T-helper 17 cell (primary cell): ENCODE measurements at regions not wholly inside any gene's neighbourhood (a gene's known extent, or its start where the extent isn't known, plus 50 kb on each side); places are given as distances from the start of the nearest gene placed in this dataset.

Experiments
- ATAC-seq: fragments of 150-1000 bp; cut with Tn5 transposase; 2 replicates; pipeline ENCODE4 v1.10.0; 2021; ENCODE audit warnings: mild to moderate bottlenecking, moderate library complexity
- DNase-seq, 3 donors: peaks; one replicate each; pipeline versions ENCODE4 v3.0.0 to v3.0.0-alpha.2; 2020 to 2021
- H3K9me3 ChIP-seq: one replicate; pipeline ENCODE4 v1.7.0; 2013; ENCODE audit warnings: low read length, mild to moderate bottlenecking; ENCODE audit not compliant: control insufficient read depth, poor library complexity, severe bottlenecking
- H3K27ac Mint-ChIP-seq: one replicate; pipeline ENCODE4 v1.8.0; 2022; ENCODE audit warnings: mild to moderate bottlenecking, moderate library complexity, mixed read lengths
- H3K27me3 Mint-ChIP-seq: one replicate; pipeline ENCODE4 v1.8.0; 2022; ENCODE audit warnings: mixed read lengths
- H3K36me3 Mint-ChIP-seq: one replicate; pipeline ENCODE4 v1.8.0; 2022; ENCODE audit warnings: low read depth, mixed read lengths
- H3K4me1 Mint-ChIP-seq: one replicate; pipeline ENCODE4 v1.8.0; 2022; ENCODE audit warnings: mild to moderate bottlenecking, mixed read lengths
- H3K4me3 Mint-ChIP-seq: one replicate; pipeline ENCODE4 v1.8.0; 2022; ENCODE audit warnings: mild to moderate bottlenecking, moderate library complexity, mixed read lengths

DNA sequence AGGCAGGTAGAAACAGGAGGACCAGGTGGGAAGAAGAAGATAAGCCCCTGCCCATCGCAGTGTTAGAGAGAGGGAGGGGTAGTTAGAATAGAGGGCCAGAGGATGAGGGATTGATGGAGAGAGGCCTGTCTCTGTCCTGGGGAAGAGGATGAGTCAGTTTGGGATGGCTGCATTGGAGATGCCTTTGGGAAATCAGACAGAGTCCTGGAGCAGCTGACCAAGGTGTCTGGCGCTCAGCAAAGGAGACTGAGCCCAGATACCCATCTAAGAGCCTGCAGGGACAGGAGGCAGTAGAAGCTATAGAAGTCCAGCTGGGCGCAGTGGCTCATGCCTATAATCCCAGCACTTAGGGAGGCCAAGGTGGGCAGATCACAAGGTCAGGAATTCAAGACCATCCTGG lies 177.8 kb upstream of the HAAO start:
- Mint-ChIP-seq H3K4me3 (no peak overlapping the region), H3K27ac (no peak overlapping the region), H3K27me3 (peaks cover 13% of the 10 kb centered on the region), H3K36me3 (no peaks in the 10 kb centered on the region), H3K4me1 (peaks cover 8% of the 10 kb centered on the region)
- DNase-seq (no peak), ATAC-seq (no peak)
- H3K9me3 ChIP-seq, result no peaks in the 10 kb centered on the region

DNA sequence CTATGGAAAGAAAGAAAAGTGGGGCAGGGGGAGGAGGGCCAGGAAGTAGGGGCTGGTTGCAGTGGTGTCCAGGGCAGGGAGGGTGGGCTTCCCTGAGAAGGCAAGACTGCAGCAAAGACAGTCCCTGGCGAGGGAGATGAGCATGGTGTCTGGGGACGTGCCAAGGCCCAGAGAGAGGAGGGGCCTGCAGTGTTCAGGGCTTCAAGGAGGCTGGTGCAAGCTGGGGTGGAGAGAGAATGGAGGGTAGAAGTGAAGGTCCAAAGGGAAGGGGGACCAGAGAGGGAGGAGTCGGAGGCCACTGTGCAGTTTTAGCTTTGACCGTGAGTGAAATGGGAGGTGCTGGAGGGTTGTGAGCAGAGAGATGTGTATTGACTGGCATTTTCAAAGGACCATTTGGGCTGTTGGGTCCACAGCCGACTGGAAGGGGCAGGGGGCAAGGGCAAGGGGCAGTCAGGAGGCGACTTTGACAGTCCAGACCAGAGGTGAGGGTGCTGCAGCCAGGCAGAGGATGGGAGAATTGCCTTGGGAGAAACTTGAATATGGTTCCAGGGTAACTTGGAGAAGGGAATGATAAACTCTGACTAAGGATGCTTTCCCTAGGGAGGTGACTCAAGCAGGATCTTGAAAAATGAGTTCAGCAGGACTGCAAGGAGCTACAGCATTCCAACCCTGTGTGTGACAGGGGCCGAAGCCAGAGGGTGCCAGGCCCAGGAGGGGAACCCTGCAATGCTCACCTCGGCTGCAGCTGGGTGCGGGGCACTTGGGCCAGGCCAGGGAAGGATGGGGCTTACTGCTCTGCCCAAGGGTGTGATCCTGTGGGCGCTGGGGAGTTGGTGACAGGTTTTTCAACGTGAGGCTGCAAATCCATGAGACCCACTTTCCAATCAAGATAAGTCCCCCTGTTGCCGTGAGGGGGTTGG lies 177.1 kb upstream of the HAAO start:
- DNase-seq, result no peak
- ATAC-seq, result no peak
- no peaks in the 10 kb centered on the region for H3K9me3 ChIP-seq
- no peak overlapping the region for H3K4me3 Mint-ChIP-seq
- peaks cover 8% of the 10 kb centered on the region for H3K4me1 Mint-ChIP-seq
- H3K27me3 Mint-ChIP-seq, result peaks cover 12% of the 10 kb centered on the region
- no peaks in the 10 kb centered on the region for H3K36me3 Mint-ChIP-seq
- H3K27ac Mint-ChIP-seq, result no peak overlapping the region

DNA sequence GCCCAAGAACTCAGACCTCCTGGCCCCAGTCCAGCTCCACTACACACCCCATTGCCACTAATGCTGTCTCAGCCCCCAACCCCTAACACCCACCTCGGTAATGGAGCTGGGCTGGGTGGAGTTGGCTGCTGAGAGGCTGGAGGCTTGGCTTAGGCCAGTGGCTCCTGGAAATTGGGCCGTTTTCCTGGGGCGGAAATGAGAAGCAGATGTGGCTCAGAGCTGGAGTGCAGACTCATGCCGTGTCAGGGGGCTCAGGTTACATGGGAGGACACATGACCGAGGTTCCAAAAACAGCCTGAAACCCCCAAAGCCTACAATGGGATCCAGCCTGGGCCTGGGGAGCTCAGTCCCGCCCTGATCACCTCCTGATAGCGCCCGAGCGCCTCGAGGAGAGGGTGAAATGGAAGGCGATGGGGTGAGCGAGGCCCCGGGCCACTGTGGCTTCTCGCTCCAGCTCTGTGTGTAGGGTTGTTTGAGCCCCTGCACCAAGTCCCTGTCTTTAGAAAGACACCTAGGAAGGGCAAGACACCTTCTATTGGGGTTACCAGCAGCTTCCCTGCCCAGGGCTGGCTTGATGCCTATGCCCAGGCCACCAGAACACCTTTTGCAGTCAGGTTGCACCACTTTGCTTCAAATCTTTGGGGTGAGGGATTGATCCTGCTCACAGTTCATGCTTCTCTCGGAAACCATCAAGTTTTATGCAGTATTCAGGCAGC lies 175.7 kb upstream of the HAAO start:
- Mint-ChIP-seq H3K4me1 (peaks cover 5% of the 10 kb centered on the region), H3K27me3 (peaks cover 9% of the 10 kb centered on the region), H3K4me3 (no peak overlapping the region), H3K27ac (no peak overlapping the region), H3K36me3 (no peaks in the 10 kb centered on the region)
- H3K9me3 ChIP-seq, result no peaks in the 10 kb centered on the region
- DNase-seq, result no peak
- no peak for ATAC-seq

DNA sequence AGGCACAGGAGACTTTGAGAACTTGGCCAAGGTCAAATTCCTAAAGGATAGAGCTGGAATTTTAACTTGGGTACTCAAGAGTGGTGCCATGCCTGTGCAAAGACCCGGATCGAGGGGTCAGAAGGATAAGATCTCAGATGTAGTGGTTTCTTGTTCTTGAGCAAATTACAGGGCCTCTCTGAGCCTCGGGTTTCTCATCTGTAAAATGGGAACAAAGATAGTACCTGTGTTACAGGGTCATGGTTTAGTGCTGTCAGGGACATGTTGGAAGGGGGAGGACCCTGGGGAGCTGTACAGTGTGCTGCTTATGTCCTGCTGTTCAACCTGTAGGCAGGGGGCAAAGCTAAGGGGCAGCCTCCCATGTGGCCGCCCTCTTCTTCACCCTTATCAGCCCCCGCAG lies 173.5 kb upstream of the HAAO start:
- Mint-ChIP-seq H3K27me3 (peaks cover 21% of the 10 kb centered on the region), H3K27ac (no peak overlapping the region), H3K4me1 (peaks cover 7% of the 10 kb centered on the region), H3K4me3 (no peak overlapping the region), H3K36me3 (no peaks in the 10 kb centered on the region)
- H3K9me3 ChIP-seq, result no peaks in the 10 kb centered on the region
- ATAC-seq (no peak), DNase-seq (no peak)

DNA sequence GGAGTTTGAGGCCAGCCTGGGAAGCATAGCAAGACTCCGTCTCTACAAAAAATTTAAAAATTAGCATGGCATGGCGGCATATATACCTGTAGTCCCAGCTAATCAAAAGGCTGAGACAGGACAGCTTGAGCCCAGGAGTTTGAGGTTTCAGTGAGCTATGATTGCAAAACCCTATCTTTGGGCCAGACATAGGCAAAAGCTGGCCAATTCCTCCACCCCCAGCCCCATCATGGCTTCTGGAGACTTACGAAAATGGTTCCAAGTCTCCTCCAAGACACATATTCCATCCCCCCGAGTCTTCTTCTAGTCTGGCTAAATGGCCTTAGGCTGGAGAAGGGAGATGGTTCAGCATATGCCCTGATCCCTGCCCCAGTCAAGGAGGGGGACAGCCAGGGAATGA lies 172.8 kb upstream of the HAAO start:
- ATAC-seq (no peak), DNase-seq (no peak)
- H3K4me1 Mint-ChIP-seq, result peaks cover 7% of the 10 kb centered on the region
- no peaks in the 10 kb centered on the region for H3K9me3 ChIP-seq
- H3K36me3 Mint-ChIP-seq, result no peaks in the 10 kb centered on the region
- H3K27ac Mint-ChIP-seq, result no peak overlapping the region
- no peak overlapping the region for H3K4me3 Mint-ChIP-seq
- H3K27me3 Mint-ChIP-seq, result peaks cover 24% of the 10 kb centered on the region

DNA sequence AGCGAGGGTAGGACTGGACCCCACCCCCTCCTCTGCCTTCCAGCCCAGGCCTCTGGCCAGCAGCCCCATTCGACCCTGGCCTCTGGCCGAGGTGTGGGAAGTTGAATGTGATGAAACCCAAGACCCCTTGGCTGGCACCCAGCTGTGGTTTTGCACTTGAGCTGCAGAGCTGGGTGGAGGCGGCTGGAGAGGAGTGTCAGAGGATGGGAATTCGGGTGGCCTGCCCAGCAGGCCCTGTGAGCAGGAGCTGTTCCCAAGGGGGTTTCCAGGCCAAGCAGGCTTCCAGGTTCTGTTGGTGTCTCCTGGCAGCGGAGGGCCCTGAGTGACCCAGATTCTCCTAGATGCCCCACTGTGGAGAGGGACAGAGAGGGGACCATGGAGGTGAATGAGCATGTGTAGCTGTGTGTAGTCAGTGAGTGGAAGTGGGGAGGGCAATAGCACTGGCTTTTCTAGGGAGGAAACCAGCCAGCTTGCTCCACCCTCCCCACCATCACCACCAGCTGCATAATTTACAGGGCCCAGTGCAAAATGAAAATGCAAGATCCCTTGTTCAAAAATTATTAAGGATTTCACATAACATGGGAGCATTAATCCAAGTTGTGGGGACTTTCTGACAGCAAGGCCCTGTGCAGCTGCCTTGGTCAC lies 172.2 kb upstream of the HAAO start:
- no peak for ATAC-seq
- DNase-seq, result no peak
- H3K27me3 Mint-ChIP-seq, result peaks cover 26% of the 10 kb centered on the region

DNA sequence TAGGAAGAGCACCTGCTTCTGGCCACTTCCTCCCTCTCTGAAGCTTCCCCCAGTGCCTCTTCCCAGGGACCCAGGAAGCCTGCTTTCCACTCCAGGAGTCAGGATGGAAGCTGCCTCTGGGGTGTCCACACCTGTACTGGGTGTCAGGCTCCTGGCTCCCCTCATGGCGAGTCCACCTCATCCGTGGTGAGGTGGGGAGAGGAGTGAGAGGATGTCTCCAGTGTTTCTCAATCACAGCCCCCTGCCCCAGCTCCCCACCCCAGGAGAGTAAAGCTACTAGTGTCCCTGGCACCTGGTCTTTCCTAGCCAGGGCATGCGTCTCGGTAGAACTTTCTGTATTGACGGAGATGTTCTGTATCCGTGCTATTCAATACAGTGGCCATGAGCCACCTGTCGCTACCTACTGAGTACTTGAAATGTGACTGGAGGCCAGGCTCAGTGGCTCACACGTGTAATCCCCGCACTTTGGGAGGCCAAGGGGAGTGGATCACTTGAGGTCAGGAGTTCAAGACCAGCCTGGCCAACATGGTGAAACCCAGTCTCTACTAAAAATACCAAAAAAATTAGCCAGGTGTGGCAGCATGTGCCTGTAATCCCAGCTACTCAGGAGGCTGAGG lies 171.2 kb upstream of the HAAO start:
- DNase-seq, result no peak
- ATAC-seq, result no peak
- no peak overlapping the region for H3K27ac Mint-ChIP-seq
- no peak overlapping the region for H3K4me3 Mint-ChIP-seq
- no peaks in the 10 kb centered on the region for H3K9me3 ChIP-seq
- peaks cover 30% of the 10 kb centered on the region for H3K27me3 Mint-ChIP-seq
- no peaks in the 10 kb centered on the region for H3K36me3 Mint-ChIP-seq
- peaks cover 3% of the 10 kb centered on the region for H3K4me1 Mint-ChIP-seq

More for the DNA sequence above, 172.2 kb upstream of the HAAO start:
- Mint-ChIP-seq H3K27ac (no peak overlapping the region), H3K36me3 (no peaks in the 10 kb centered on the region), H3K4me3 (no peak overlapping the region), H3K4me1 (peaks cover 7% of the 10 kb centered on the region)
- no peaks in the 10 kb centered on the region for H3K9me3 ChIP-seq

DNA sequence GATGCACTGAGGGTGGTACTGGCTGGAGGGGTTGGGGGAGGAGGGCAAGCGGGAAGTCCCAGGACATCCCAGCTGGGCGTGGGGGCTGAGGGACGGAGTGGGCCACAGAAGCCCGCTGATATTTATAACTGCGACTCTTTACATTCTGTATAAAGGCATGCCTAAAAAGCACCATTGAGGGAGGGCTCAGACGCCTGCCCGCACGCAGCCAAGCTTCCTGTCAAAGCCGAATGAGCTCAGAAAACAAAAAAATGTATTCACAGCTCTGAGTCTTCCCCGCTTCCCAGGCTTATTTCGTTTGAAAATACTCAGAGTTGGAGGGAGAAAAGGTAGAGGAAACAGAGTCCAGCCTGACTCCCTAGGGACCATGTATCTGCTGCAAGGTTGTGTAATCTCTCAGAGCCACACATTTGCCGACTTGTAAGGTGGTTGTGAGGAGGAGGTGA lies 170.1 kb upstream of the HAAO start:
- peaks cover 3% of the 10 kb centered on the region for H3K4me1 Mint-ChIP-seq
- no peak overlapping the region for H3K4me3 Mint-ChIP-seq

DNA sequence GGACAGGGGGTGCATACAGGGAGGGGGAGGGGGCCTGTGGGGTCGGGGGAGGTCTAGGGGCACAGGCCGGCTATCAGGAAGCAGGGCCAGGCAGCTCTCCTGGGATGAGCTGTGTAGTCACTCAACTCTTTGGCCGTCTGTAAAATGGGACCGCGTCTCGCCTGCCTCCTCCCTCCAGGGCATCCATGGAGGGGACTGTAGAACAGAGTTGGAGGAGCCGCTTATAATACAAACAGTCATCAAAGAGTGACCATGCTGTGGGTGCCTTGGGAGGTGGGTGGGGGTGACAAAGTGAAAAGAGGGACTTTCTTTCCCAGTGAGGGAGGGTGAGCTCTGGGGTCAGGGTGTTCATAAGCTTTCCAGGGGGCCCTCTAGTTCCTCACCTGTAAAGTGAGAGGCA lies 169.6 kb upstream of the HAAO start:
- no peak for DNase-seq
- ATAC-seq, result no peak
- H3K4me3 Mint-ChIP-seq, result no peak overlapping the region
- peaks cover 3% of the 10 kb centered on the region for H3K4me1 Mint-ChIP-seq
- H3K9me3 ChIP-seq, result no peaks in the 10 kb centered on the region
- no peak overlapping the region for H3K27ac Mint-ChIP-seq
- peaks cover 30% of the 10 kb centered on the region for H3K27me3 Mint-ChIP-seq
- H3K36me3 Mint-ChIP-seq, result no peaks in the 10 kb centered on the region

More for the DNA sequence above, 170.1 kb upstream of the HAAO start:
- Mint-ChIP-seq H3K27me3 (peaks cover 30% of the 10 kb centered on the region), H3K27ac (no peak overlapping the region), H3K36me3 (no peaks in the 10 kb centered on the region)
- no peak for ATAC-seq
- H3K9me3 ChIP-seq, result no peaks in the 10 kb centered on the region
- DNase-seq, result no peak

DNA sequence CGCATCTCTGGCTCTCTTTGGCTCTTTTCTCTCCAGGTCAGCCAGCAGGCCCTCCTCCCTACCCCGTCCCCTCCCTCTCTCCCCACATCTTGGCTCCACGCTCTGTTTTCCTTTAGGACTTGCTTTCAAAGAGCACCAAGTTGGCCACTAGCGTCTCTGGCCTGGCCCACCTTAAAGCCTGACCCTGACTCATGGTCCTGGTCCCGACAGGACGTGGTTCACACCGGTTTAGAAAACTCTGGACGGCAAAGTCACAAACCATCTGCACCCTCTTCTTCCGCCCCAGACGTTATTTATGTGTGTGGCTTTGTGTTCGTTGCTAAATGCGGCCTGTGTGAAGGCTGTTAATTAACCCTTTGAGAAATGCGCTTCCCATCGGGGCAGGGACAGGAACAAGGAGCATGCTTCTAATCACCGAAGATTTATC lies 169.0 kb upstream of the HAAO start:
- no peaks in the 10 kb centered on the region for H3K9me3 ChIP-seq
- H3K27ac Mint-ChIP-seq, result no peak overlapping the region
- no peaks in the 10 kb centered on the region for H3K36me3 Mint-ChIP-seq
- H3K4me3 Mint-ChIP-seq, result no peak overlapping the region
- ATAC-seq, result no peak
- H3K27me3 Mint-ChIP-seq, result peaks cover 35% of the 10 kb centered on the region
- H3K4me1 Mint-ChIP-seq, result peaks cover 3% of the 10 kb centered on the region
- no peak for DNase-seq

DNA sequence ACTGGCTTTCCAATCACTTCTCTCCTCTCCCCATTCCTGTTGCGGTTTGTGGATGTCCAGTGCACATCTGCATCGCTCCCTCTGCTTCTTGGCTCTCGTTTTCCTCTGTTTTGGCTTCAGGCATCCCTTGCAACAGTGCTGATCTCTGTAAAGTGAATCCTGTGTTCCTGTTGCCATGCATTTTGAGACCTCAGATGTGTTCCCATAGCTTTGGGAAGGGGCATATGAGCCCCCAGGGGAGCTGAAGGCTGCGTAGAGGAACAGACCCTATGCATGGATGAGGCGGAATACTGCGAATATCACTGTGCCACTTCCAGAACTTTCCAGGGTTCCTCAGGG lies 168.4 kb upstream of the HAAO start:
- Mint-ChIP-seq H3K36me3 (no peaks in the 10 kb centered on the region), H3K27ac (no peak overlapping the region), H3K4me1 (peaks cover 4% of the 10 kb centered on the region), H3K27me3 (peaks cover 34% of the 10 kb centered on the region), H3K4me3 (no peak overlapping the region)
- no peaks in the 10 kb centered on the region for H3K9me3 ChIP-seq
- ATAC-seq (no peak), DNase-seq (no peak)

DNA sequence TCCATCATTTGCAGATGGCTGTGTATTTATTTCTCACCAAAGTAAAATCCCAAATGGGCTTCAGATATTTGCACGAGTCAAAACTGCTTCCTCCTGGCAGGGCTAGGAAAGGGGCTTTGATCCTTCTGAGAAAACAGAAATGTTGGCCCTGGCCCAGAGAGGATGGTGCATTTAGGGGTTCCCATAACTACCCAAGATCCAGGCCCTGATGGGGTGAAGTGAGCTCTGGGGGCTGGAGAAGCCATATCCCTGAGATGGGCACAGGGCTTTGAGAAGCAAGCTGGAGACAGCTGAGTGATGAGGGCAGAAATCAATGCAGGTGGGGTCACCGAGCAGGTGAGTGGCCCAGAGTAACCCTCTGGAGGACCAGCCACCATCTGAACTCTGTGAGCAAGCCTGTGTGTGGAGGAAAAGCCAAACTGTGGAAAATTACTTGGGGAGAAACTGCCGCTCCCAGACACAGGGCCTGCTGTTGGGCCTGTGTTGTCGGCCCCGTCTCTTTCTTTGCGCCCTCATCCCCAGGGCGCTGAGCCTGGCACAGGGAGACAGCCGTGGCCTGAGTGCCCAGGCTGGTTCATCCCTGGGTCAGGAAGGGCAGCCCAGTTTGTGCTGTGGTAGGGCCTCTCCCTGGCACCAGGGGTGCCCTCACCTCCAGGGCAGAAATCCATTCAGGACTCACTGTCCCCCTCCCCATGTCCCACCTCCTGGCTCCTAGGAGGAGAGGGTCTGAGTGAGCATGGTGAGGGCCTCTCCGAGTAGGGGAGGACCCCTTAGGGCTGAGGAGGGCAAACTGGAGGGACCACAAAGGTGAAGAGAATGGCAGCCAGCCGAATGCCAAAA lies 167.8 kb upstream of the HAAO start:
- H3K27ac Mint-ChIP-seq, result no peak overlapping the region
- no peak for DNase-seq
- ATAC-seq, result no peak
- H3K27me3 Mint-ChIP-seq, result peaks cover 34% of the 10 kb centered on the region
- H3K4me3 Mint-ChIP-seq, result no peak overlapping the region
- H3K9me3 ChIP-seq, result no peaks in the 10 kb centered on the region
- peaks cover 2% of the 10 kb centered on the region for H3K36me3 Mint-ChIP-seq
- peaks cover 5% of the 10 kb centered on the region for H3K4me1 Mint-ChIP-seq
